ENCODE measurements at regions not wholly inside any gene's neighbourhood (a gene's known extent, or its start where the extent isn't known, plus 50 kb on each side); places are given as distances from the start of the nearest gene placed in this dataset.
A peak's percentile ranks its signal among the peaks of the same experiment; 100 is the strongest.
"Not testable (repeated sequence)": the region's sequence is repeated elsewhere in the genome, so short reads cannot be mapped to it uniquely, and the experiment has no call there.

GRCh38 chr2:39487398-39488250 lies 50.5 kb upstream of the MAP4K3 start:
- no peak for DNase-seq

GRCh38 chr2:39488450-39488849 lies 51.4 kb upstream of the MAP4K3 start:
- DNase-seq, result no peak

- DNase-seq, result no peak
Observed at GRCh38 chr2:39490586-39490985, 53.5 kb upstream of the MAP4K3 start.

- DNase-seq, result no peak
Observed at GRCh38 chr2:39491653-39492052, 54.6 kb upstream of the MAP4K3 start.

DNA sequence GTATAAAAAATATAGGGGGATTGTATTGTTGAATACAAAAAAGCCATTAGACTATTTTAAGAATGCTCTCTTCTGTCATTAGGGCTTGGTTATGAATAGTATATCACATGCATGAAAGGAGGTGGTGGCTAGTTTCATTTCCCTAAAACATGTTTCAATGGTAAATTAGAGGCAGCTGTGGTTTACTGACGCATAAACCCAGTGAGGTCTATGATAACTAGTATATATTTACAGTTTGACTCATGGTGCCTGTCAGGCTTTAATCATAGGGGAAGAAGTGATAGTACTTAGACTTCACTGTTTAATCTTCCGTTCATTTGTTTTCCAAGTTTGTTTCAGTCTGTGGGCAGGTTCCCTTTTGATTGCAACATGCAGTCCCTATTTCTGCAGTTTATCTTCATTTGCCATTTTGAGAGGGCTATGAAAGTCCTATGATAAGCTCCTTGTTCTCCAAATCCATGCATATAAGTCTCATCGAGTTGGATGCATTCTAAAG lies 55.1 kb upstream of the MAP4K3 start:
- DNase-seq, result peak; percentile 17 to 57

GRCh38 chr2:39492716-39493115 lies 55.6 kb upstream of the MAP4K3 start:
- no peak for DNase-seq

GRCh38 chr2:39494784-39495251 lies 57.7 kb upstream of the MAP4K3 start:
- DNase-seq, result no peak

GRCh38 chr2:39497082-39497801 lies 60.2 kb upstream of the MAP4K3 start:
- DNase-seq, result no peak

GRCh38 chr2:39498176-39498575 lies 61.1 kb upstream of the MAP4K3 start:
- not testable (repeated sequence) for DNase-seq

DNA sequence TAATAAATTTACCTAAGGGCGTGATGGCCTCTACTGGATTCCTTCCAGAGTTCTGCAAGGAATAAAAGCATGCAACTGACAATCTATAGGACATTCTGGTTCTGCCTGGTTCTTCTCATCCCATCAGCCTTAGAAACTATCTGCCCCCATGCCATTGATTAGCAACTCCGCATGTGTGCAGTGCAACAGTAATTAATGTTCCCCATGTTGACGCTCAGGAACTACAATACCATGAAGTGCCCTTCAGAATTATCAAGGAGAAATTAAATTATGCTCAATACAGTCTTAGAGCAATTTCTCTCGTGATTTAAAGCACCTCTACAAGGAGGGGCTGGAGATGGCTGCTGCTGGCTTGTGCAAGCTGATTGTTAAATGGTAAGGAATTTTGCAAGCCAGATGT lies 61.7 kb upstream of the MAP4K3 start:
- DNase-seq, result no peak

- DNase-seq, result no peak
Observed at GRCh38 chr2:39499336-39499735, 62.3 kb upstream of the MAP4K3 start.

GRCh38 chr2:39501412-39501811 lies 64.3 kb upstream of the MAP4K3 start:
- DNase-seq, result no peak

GRCh38 chr2:39503277-39503676 lies 66.2 kb upstream of the MAP4K3 start:
- DNase-seq, result no peak

DNA sequence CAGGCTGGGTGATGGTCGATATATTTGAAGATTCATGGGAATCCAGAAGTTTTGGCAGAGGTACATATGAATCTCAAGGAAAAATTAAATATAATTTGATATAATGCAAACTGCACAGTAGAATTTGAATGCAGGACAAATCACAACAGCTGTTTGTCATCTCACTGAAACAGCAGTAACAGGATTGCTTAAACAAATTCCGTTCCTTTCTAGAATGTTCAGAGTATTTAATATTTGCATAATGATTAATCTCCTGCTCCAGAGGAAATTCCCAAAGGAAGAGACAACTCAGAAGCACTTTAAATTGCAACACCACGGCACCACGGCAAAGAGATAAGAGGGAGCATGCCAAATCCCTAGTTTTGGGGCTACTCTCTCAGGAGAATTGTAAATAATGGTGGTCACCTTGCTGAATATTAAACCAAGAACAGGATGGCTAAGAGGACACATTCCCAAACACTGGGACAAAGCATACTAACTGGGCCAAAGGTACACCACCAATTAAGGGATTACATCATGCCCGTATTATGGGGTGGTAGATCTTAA lies 67.8 kb upstream of the MAP4K3 start:
- DNase-seq, result peak; percentile 60 to 62

GRCh38 chr2:39506215-39506614 lies 69.1 kb upstream of the MAP4K3 start:
- no peak for DNase-seq

GRCh38 chr2:39508198-39508597 lies 71.1 kb upstream of the MAP4K3 start:
- no peak for DNase-seq

DNA sequence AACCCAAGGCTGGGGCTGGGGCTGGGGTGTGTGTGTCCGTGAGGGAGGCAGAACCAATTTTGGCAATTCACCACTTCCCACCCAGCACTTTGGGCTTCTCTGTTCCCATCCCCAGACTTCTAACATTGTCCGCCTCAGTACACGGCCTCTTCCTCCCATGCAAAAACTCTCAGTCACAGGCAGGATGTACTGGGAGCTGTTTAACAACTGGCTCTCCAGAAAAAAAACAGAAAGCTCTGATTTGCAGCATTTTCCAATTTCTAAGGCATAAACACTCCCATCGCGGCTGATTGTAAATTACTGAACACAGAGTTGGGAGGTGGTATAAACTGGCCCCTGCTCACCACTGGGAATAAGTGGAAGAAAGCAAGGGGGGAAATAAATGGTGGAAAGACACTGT lies 73.1 kb upstream of the MAP4K3 start:
- no peak for DNase-seq

GRCh38 chr2:39511219-39511604 lies 74.1 kb upstream of the MAP4K3 start:
- no peak for DNase-seq

- DNase-seq, result no peak
Observed at GRCh38 chr2:39511605-39512433, 74.7 kb upstream of the MAP4K3 start.

DNA sequence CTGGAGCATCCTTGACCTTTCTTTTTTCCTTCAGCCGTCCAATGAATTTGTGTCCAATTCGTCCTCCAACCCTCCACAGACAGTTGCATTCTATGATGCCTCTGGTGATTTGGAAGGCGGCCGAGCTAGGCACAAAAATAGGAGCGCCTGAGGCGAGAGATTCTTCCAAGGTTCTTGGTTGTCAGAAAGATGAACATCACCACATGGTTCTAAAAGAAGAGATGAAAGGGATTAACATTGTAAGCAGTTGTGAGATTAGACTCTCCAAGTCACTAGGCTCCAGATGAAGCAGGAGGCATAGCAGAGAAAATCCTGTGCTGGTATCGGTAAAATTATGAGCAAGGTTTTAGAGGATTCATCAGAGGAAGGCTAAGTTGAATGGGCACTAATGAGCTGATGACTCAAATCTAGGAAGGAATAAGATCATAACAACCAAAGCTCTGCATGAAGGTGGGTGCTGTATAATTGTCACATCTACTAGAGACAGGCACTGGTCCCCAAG lies 75.4 kb upstream of the MAP4K3 start:
- DNase-seq, result no peak

DNA sequence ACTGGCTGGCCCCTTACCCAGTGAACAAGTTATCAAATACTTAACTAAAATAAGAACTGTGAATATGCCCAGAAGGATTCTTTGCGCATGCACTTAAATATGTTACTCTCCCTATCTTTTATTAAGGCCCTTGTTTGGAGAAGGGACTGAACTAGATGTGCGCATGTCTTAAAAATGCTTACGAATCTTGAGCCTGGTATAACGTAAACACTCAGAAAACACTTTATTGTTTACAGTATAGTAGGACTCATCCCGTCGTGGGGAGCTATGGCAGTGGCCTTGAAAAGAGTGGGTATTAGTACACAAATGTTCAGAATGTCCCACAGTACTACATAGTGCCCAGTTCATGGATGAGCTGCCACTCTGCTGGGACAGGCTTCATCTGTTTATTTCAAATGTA lies 75.9 kb upstream of the MAP4K3 start:
- no peak for DNase-seq

GRCh38 chr2:39513641-39514094 lies 76.6 kb upstream of the MAP4K3 start:
- peak in 1 of 2 experiments; percentile 72 for DNase-seq

All from NCI-H526 (cell line).